ENCODE measurements at regions not wholly inside any gene's neighbourhood (a gene's known extent, or its start where the extent isn't known, plus 50 kb on each side); places are given as distances from the start of the nearest gene placed in this dataset.

- TF ChIP-seq POLR2AphosphoS5 (IDR thresholded peaks at IDR 0.05; ENCODE audit: low read depth, low read length) (no peak), TAF1 (IDR thresholded peaks at IDR 0.05; ENCODE audit: borderline replicate concordance, insufficient read depth, low read length) (no peak)
These were observed 219.5 kb downstream of the CBLN2 start for GRCh38 chr18:72324677-72325076.

Data from PFSK-1 (cell line).